Kidney capillary endothelial cell (primary cell): ENCODE measurements at regions not wholly inside any gene's neighbourhood (a gene's known extent, or its start where the extent isn't known, plus 50 kb on each side); places are given as distances from the start of the nearest gene placed in this dataset.
A peak's percentile ranks its signal among the peaks of the same experiment; 100 is the strongest.
"Not testable (repeated sequence)": the region's sequence is repeated elsewhere in the genome, so short reads cannot be mapped to it uniquely, and the experiment has no call there.

ENCODE experiments used
- DNase-seq: peaks from one replicate; pipeline ENCODE4 v3.0.0-alpha.2; 2018; ENCODE audit warnings: low spot score

GRCh38 chr5:128667751-128668150 lies 129.7 kb upstream of the FBN2 start:
- no peak for DNase-seq

DNA sequence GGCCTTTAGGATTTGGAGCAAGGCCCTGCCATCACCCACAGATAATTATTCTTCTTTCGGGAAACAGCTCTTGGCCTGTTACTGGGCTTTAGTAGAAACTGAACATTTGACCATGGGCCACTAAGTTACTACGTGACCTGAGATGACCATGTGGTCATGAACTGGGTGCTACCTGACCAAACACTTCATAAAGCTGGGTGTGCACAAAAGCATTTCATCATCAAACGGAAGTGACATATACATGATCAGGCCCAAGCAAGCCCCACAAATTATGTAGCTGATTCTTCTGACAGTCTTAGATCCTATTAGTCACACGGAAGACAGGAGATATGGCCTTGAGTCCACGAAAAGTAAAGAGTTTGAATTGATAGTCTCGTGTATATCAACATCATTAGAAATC lies 130.9 kb upstream of the FBN2 start:
- no peak for DNase-seq

DNA sequence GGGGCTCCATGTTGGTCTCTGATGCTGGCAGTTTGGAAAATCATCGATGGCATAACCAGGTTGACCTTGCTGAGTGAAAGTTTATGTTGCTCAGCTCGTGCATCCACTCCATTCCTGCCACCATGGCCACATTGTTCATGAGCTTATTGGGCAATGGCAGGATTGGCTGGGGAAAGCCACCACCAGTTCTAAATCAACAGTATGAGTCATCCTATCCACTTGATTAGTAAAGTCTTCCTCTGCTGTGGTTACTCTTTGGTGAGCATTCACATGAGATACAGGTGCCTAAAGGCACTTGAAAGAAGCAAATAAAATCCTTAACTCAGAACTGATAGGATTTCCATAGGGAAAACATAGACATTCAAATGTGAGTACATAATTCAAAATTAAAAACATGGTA lies 131.8 kb upstream of the FBN2 start:
- DNase-seq, result no peak

- DNase-seq, result no peak
Observed at GRCh38 chr5:128671943-128672342, 133.9 kb upstream of the FBN2 start.

DNA sequence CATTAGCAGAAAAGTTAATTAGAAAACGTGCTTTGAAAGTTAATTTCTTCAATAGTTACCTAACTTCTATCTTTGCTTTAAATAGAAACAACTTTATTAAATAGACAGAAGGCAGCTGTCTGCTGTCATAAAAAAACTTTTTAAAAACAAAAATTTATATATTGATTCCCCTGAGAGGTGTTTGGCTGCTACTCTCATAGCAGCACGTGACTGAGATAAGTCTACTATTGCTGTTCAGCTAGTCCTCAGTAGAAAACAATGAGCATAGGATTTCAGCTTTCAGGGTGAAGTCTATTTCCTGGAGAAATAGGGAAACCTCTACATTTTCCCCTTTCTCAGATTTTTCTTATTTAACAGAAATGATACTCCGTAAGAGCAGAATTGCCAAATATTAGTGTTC lies 135.0 kb upstream of the FBN2 start:
- DNase-seq, result no peak

DNA sequence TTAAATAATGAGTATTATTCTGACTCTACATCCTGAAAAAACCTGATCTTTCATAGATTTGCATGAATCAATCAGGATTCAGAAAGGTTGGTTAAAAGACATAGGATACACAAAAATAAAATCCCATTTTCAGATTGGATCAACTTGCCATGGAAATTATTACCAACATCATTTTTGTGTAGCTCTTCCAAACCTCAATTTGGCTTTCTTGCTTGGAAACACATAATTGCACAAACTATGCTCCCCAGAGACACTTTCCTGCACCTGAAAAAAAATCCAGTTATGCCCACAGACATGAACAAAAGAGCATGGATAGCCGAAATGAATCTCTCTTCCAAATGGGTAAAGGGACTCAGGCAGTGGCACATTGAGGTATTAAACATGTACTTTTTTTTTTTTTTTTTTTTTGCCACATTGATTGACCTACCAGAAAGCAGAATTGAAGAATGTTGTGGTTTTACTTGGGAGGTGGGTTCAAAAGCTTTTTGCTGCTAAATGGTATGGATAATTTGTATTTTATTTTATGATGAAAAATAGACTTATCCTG lies 135.4 kb upstream of the FBN2 start:
- DNase-seq, result no peak

DNA sequence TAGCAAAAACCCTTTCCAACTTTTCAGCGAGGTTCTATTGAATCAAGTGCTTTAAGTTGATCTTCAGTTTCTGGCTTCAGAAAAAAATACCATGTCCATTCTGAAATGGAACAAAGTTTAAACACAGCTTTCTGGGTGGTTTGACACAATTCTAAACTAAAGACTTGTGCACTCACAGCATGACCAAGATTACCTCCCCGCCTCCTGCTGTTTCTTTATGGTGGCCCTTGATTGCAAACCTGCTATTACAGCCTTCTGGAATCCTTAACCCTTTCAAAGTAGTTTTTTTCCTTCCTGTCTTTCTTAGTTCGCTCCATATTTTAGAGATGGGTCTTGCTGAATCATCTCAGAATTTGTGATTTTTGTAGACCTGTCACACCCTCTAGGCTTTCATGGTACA lies 135.9 kb upstream of the FBN2 start:
- no peak for DNase-seq

- DNase-seq, result peak; percentile 52
Observed at GRCh38 chr5:128674837-128675446, 136.9 kb upstream of the FBN2 start.

GRCh38 chr5:128681096-128681495 lies 143.1 kb upstream of the FBN2 start:
- DNase-seq, result no peak

DNA sequence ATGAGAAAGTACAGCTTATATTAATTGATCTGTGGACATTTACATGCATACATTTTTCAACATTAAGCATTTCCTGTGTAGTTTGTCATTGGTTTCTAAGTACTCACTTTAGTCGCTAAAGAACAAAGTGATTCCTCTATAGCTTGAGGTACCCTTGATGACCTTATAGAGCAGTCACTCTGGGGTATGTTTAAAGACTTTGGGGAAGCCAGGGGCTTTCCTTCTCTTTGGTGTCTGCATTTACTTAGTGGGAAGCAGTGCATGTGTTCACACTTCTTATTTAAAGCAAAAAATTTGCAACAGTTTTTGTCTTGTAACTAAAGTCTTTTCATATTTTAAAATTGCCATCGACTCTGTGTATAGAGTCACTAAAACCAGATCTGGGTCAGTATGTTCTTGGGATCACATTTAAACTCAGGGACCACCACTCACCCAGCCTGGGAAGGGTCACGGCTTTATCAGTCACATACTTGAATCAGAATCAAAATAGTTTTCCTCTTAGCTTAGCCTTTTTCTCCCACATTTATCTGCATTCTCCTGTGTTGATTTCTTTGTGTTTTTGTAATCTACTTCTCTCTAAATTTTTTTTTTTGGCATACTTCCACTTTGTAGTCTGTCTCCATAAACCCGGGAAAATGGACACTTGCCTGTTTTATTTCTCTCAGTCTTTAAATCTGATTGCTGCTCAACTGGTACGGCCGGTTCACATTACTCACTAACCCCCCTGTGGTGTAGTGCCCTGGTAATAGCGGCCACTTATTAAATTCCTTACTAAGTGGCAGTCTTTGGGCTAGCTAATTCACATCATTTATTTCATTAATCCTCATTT lies 143.9 kb upstream of the FBN2 start:
- DNase-seq, result no peak

DNA sequence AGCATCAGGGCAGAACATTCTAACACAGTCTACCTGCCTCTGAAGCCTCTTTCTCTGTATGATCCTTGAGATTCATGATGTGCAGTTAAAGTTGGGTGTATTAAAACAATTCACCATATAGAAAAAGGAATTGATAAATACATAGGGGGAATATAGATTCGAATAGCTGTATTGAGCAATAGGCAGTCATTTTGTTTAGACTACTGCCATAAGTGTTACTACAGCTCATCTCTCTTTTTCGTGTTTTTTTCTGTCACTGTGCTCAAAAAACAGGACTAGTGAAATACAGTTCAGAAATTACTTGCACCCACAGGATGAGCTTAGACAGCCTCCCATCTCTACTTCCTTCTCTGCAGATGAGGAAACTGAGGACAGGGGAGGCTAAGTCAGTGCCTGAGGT lies 144.6 kb upstream of the FBN2 start:
- DNase-seq, result no peak

GRCh38 chr5:128684961-128685360 lies 146.9 kb upstream of the FBN2 start:
- DNase-seq, result no peak

- no peak for DNase-seq
Observed at GRCh38 chr5:128687930-128688329, 149.9 kb upstream of the FBN2 start.

GRCh38 chr5:128693764-128694163 lies 155.7 kb upstream of the FBN2 start:
- no peak for DNase-seq

- no peak for DNase-seq
Observed at GRCh38 chr5:128695791-128696530, 157.9 kb upstream of the FBN2 start.

DNA sequence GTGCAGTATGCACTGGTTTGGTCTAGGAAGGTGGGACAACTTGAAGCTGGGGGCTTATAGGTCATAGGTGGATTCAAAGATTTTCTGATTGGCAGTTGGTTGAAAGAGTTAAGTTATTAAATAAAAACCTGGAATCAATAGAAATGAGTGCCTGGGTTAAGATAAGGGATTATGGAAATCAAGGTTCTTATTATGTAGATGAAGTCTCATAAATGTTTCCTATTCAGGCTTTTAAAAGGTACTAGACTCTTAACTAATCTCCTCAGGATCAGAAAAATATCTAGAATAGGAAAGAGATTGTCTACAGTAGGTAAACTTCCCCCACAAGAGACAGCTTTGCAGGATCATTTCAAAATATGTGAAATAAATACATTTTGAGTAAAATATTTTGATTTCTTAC lies 163.3 kb upstream of the FBN2 start:
- no peak for DNase-seq

GRCh38 chr5:128703322-128703721 lies 165.3 kb upstream of the FBN2 start:
- no peak for DNase-seq

DNA sequence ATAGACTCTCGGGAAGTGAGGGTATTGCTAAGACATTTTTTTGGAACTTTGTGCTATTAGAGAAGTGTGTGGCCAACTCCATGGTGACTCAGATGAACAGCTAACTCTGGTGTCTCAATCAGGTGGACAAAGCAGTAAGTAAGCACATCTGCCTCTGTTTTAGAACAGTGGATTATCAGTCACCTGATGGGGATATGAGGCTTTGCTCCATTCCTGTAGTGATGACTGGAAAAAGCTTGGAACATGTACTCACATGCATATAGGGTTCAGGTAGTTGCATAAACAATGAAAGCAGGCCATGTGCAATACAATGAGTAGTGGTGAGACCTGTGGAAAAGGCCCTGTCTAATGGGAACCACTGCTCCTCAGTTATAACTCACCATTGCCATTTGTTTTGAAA lies 168.2 kb upstream of the FBN2 start:
- DNase-seq, result no peak

DNA sequence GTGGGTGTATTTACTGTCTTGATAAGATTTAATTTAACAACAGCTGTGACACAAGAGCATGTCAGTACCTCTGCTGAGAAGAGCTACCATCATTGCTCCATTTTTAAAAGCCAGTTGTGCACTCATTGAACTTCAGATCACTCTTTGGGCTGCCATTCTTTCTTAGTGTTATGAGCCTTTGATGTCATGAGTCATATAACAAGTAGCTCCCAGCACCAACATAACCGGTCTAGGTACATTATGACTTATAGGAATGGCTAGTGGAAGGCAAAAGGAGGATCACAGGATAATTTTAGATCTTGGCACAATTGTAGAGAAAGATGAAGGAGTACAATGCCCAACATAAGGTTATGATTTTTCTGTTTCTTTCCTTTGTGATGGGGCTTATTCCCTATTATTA lies 170.8 kb upstream of the FBN2 start:
- DNase-seq, result no peak

DNA sequence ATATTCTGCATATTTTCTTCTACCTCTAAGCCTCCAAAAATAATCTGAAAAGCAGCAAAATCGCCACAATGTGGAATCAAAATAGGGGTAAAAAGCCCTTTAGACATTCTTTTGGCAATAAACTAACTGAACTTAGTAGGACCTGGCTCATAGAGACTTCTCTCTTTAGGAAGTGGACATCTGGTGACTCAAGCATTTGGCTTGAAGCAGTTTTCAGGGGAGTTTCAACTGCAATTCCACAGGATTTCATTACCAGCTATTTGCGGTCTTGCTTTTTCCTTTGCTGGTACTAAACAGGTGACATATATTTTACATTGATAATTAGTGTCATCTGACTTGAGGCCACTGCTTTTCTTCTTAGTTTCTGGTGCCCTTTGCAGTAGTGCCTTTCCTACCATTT lies 173.2 kb upstream of the FBN2 start:
- DNase-seq, result no peak

GRCh38 chr5:128714551-128714950 lies 176.5 kb upstream of the FBN2 start:
- DNase-seq, result no peak

DNA sequence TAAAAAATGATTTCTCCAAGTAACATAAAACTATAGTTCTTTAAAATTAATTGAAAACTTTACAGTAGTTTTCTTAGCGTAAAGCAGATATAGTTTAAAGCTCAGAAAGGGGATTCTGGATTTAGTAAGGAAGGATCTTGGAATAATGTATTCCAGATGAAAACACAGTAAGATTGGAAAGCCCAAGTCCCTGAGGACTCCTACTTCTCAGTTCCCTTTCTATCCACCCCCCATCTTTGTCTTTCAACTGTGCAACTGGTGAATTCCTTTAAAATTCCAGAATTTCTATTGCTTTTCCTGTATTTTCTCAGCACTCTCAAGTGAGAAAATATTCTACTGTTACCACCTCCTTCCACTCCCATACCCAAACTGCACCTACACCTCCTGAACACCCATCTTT lies 184.5 kb upstream of the FBN2 start:
- DNase-seq, result no peak

DNA sequence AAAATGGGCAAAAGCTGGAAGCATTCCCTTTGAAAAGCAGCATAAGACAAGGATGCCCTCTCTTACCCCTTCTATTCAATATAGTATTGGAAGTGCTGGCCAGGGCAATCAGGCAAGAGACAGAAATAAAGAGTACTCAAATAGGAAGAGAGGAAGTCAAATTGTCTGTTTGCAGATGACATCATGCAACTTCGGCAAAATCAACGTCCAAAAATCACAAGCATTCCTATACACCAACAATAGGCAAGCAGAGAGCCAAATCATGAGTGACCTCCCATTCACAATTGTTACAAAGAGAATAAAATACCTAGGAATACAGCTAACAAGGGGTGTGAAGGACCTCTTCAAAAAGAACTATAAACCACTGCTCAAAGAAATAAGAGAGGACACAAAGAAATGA lies 192.0 kb upstream of the FBN2 start:
- not testable (repeated sequence) for DNase-seq
